ENCODE measurements at regions not wholly inside any gene's neighbourhood (a gene's known extent, or its start where the extent isn't known, plus 50 kb on each side); places are given as distances from the start of the nearest gene placed in this dataset.

DNA sequence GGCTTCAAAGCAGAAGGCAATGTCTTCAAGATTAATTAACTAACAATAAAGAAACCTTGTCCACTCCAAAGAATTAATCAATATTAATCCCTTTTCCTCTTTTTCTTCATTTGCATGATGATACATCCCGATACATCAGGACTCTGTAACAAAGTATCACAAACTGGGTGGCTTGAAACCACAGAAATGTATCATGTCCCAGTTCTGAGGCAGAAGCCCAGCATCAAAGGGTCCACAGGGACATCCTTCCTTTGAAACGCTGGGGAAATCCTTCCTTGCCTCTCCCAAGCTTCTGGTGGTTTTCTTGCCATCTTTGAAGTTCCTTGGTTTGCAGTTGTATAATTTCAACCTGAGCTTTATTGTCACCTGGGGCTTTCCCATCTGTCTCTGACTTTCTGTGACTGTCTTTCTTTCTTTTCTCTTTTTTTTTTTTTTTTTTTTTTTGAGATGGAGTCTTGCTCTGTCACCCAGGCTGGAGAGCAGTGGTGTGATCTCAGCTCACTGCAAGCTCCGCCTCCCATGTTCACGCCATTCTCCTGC lies 210.2 kb upstream of the ADARB2 start:
- TF ChIP-seq, protein P1, sequence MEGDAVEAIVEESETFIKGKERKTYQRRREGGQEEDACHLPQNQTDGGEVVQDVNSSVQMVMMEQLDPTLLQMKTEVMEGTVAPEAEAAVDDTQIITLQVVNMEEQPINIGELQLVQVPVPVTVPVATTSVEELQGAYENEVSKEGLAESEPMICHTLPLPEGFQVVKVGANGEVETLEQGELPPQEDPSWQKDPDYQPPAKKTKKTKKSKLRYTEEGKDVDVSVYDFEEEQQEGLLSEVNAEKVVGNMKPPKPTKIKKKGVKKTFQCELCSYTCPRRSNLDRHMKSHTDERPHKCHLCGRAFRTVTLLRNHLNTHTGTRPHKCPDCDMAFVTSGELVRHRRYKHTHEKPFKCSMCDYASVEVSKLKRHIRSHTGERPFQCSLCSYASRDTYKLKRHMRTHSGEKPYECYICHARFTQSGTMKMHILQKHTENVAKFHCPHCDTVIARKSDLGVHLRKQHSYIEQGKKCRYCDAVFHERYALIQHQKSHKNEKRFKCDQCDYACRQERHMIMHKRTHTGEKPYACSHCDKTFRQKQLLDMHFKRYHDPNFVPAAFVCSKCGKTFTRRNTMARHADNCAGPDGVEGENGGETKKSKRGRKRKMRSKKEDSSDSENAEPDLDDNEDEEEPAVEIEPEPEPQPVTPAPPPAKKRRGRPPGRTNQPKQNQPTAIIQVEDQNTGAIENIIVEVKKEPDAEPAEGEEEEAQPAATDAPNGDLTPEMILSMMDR (IDR thresholded peaks at IDR 0.05; ENCODE audit: insufficient read depth, low read length, poor library complexity, severe bottlenecking): no peak
- no peak for TF ChIP-seq EZH2phosphoT487 (conservative IDR thresholded peaks at IDR 0.05; ENCODE audit: low read length)
- Histone ChIP-seq H3K27ac (ENCODE audit: low read depth, low read length) (no peak overlapping the region), H3K9ac (ENCODE audit: low read length) (no peak overlapping the region), H3K79me2 (ENCODE audit: insufficient read depth, low read length) (no peaks in the 10 kb centered on the region), H2AFZ (ENCODE audit: low read depth, low read length, severe bottlenecking) (no peak overlapping the region), H3K4me3 (ENCODE audit: insufficient read depth, low read length, poor library complexity, severe bottlenecking) (no peak overlapping the region), H3K4me2 (ENCODE audit: low read depth, low read length, poor library complexity, severe bottlenecking) (no peak overlapping the region), H3F3A (ENCODE audit: insufficient read depth) (no peaks in the 10 kb centered on the region), H3K27me3 (ENCODE audit: low read length) (no peaks in the 10 kb centered on the region), H3K9me3 (ENCODE audit: insufficient read depth, low read length) (no peaks in the 10 kb centered on the region), H4K20me1 (ENCODE audit: low read depth, low read length) (no peaks in the 10 kb centered on the region), H3K9me2 (replicated peaks; ENCODE audit: insufficient read depth, low read length) (no peaks in the 10 kb centered on the region), H3K36me3 (ENCODE audit: low read length) (no peaks in the 10 kb centered on the region)

DNA sequence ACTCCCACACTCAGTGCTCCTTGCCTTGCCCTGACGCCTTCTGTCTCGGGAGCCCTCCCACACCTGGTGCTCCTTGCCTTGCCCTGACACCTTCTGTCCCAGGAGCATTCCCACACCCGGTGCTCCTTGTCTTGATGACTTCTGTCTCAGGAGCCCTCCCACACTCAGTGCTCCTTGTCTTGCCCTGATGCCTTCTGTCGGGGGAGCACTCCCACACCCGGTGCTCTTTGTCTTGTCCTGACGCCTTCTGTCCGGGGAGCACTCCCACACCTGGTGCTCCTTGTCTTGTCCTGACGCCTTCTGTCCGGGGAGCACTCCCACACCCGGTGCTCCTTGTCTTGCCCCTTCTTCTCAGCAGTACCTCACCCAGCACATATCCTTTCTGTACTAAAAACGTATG lies 207.2 kb upstream of the ADARB2 start:
- Histone ChIP-seq H3K27me3 (ENCODE audit: low read length) (no peaks in the 10 kb centered on the region), H3K36me3 (ENCODE audit: low read length) (no peaks in the 10 kb centered on the region), H3K9ac (ENCODE audit: low read length) (no peak overlapping the region), H3K4me3 (ENCODE audit: insufficient read depth, low read length, poor library complexity, severe bottlenecking) (no peak overlapping the region), H3K27ac (ENCODE audit: low read depth, low read length) (no peak overlapping the region), H3F3A (ENCODE audit: insufficient read depth) (no peaks in the 10 kb centered on the region), H3K9me3 (ENCODE audit: insufficient read depth, low read length) (no peaks in the 10 kb centered on the region), H3K79me2 (ENCODE audit: insufficient read depth, low read length) (no peaks in the 10 kb centered on the region), H4K20me1 (ENCODE audit: low read depth, low read length) (no peaks in the 10 kb centered on the region), H3K9me2 (replicated peaks; ENCODE audit: insufficient read depth, low read length) (no peaks in the 10 kb centered on the region), H2AFZ (ENCODE audit: low read depth, low read length, severe bottlenecking) (no peak overlapping the region), H3K4me2 (ENCODE audit: low read depth, low read length, poor library complexity, severe bottlenecking) (no peak overlapping the region)
- TF ChIP-seq, protein P1 (IDR thresholded peaks at IDR 0.05; ENCODE audit: insufficient read depth, low read length, poor library complexity, severe bottlenecking): no peak
- no peak for TF ChIP-seq EZH2phosphoT487 (conservative IDR thresholded peaks at IDR 0.05; ENCODE audit: low read length)

DNA sequence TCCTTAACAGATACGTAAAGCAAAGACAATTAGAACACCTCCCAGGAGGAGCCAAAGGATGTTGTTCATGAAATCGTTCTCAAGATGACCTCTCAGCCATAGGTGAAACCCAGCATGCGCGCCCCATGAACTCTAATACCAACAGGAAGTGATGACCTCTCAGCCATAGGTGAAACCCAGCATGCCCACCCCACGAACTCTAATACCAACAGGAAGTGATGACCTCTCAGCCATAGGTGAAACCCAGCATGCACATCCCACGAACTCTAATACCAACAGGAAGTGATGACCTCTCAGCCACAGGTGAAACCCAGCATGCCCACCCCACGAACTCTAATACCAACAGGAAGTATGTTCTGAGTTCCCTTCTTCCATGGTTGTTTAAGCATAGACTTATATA lies 205.2 kb upstream of the ADARB2 start:
- no peaks in the 10 kb centered on the region for H3K27me3 ChIP-seq (ENCODE audit: low read length)
- no peak overlapping the region for H3K4me2 ChIP-seq (ENCODE audit: low read depth, low read length, poor library complexity, severe bottlenecking)
- no peak overlapping the region for H3K9ac ChIP-seq (ENCODE audit: low read length)
- H4K20me1 ChIP-seq (ENCODE audit: low read depth, low read length): no peaks in the 10 kb centered on the region
- H3K79me2 ChIP-seq (ENCODE audit: insufficient read depth, low read length): no peaks in the 10 kb centered on the region
- no peaks in the 10 kb centered on the region for H3K9me2 ChIP-seq (replicated peaks; ENCODE audit: insufficient read depth, low read length)
- TF ChIP-seq EZH2phosphoT487 (conservative IDR thresholded peaks at IDR 0.05; ENCODE audit: low read length): no peak
- TF ChIP-seq, protein P1 (IDR thresholded peaks at IDR 0.05; ENCODE audit: insufficient read depth, low read length, poor library complexity, severe bottlenecking): no peak
- H3F3A ChIP-seq (ENCODE audit: insufficient read depth): no peaks in the 10 kb centered on the region
- H3K9me3 ChIP-seq (ENCODE audit: insufficient read depth, low read length): no peaks in the 10 kb centered on the region
- no peak overlapping the region for H3K4me3 ChIP-seq (ENCODE audit: insufficient read depth, low read length, poor library complexity, severe bottlenecking)
- no peak overlapping the region for H3K27ac ChIP-seq (ENCODE audit: low read depth, low read length)
- no peaks in the 10 kb centered on the region for H3K36me3 ChIP-seq (ENCODE audit: low read length)
- H2AFZ ChIP-seq (ENCODE audit: low read depth, low read length, severe bottlenecking): no peak overlapping the region

Data from SU-DHL-6 (cell line).